A673 (cell line): ENCODE measurements at regions not wholly inside any gene's neighbourhood (a gene's known extent, or its start where the extent isn't known, plus 50 kb on each side); places are given as distances from the start of the nearest gene placed in this dataset.

Experiments
- EZH2 ChIP-seq: fragments of 200-600 bp; sonication (generic); IDR thresholded peaks from 2 replicates; pipeline ENCODE4 v1.6.1; 2017; ENCODE audit warnings: borderline replicate concordance, low read depth, mild to moderate bottlenecking, mixed read lengths, antibody characterized with exemption, low read length; ENCODE audit not compliant: poor library complexity, severe bottlenecking
- TF ChIP-seq, protein P1 (sequence below): fragments of 300-800, 200-600 bp; sonication (generic); conservative IDR thresholded peaks from 2 replicates; pipeline ENCODE4 v1.5.1; 2017; ENCODE audit warnings: low read depth, mild to moderate bottlenecking, antibody characterized with exemption, low read length, moderate library complexity, mixed read lengths

DNA sequence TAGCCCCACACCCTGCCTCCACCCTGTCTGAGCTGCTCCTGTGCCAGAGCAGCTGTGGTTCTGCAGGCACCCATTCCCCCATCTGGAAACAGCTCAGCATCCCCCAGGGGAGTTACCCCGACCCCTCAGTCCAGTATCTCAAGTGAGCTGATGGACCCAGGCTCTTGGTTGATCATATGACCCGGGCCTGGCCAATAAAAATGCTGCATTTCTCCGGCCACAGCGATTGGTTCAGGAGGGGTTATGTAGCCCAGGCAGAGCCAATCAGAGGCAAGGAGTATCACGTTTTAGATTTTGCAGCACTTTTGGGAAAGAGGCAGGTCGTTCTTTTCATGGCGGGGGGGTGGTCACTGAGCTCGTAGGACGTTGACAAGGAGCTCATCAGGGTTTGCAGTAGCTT is 120.8 kb downstream of the TPRA1 start:
- TF ChIP-seq, protein P1, sequence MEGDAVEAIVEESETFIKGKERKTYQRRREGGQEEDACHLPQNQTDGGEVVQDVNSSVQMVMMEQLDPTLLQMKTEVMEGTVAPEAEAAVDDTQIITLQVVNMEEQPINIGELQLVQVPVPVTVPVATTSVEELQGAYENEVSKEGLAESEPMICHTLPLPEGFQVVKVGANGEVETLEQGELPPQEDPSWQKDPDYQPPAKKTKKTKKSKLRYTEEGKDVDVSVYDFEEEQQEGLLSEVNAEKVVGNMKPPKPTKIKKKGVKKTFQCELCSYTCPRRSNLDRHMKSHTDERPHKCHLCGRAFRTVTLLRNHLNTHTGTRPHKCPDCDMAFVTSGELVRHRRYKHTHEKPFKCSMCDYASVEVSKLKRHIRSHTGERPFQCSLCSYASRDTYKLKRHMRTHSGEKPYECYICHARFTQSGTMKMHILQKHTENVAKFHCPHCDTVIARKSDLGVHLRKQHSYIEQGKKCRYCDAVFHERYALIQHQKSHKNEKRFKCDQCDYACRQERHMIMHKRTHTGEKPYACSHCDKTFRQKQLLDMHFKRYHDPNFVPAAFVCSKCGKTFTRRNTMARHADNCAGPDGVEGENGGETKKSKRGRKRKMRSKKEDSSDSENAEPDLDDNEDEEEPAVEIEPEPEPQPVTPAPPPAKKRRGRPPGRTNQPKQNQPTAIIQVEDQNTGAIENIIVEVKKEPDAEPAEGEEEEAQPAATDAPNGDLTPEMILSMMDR: no peak
- TF ChIP-seq EZH2: no peak
